ENCODE measurements at regions not wholly inside any gene's neighbourhood (a gene's known extent, or its start where the extent isn't known, plus 50 kb on each side); places are given as distances from the start of the nearest gene placed in this dataset.

- TF ChIP-seq CTCF (IDR thresholded peaks at IDR 0.05; ENCODE audit: poor library complexity, severe bottlenecking) (no peak), POLR2AphosphoS5 (IDR thresholded peaks at IDR 0.05) (no peak), REST (IDR thresholded peaks at IDR 0.05; ENCODE audit: borderline replicate concordance) (no peak), SMC3 (conservative IDR thresholded peaks at IDR 0.05; ENCODE audit: poor library complexity) (no peak), EP300 (conservative IDR thresholded peaks at IDR 0.05; ENCODE audit: poor library complexity, severe bottlenecking) (no peak), MXI1 (conservative IDR thresholded peaks at IDR 0.05; ENCODE audit: poor library complexity, severe bottlenecking) (no peak)
These were observed 613.3 kb downstream of the BCOR start for GRCh38 chrX:39484159-39485068.
